ENCODE measurements at regions not wholly inside any gene's neighbourhood (a gene's known extent, or its start where the extent isn't known, plus 50 kb on each side); places are given as distances from the start of the nearest gene placed in this dataset.

DNA sequence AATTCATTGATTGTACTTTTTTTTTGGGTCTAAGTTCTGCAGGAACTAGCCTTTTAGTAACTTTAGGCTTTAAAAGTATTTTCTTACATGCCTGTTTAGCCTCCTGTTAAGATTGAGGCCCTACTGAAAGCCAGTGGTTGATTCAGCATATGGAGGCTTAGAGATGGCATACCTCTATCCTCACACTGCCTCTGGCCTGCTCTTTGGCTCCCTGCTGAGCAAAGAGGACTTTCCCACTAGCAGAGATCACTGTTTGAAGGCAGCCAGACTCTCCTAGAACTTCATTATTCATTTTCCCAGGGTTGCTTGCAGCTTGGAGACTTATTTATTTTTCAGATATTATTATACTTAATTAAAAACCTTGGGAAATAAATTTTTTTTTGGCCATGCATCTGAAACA, 405.6 kb upstream of the MEX3C start:
- no peak for DNase-seq

DNA sequence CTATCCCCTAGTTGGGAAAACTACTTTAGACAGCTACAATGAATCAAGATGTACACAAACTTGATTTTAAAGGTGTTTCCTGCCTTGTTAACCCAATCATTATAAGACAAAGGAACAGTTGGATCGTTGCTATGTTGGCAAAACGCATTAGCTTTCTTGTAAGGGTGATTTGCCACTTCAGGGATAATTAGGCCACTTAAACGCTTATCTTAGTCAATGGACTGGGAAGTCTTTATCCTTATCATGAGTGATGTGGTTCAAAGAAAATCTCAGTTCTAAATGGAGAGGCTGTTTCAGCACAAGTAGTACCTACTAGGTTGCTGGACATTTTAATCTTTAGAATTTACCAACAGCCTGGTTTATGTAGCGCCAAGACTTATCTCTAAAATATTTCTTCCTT, 406.1 kb upstream of the MEX3C start:
- peak; percentile 51 for DNase-seq

DNA sequence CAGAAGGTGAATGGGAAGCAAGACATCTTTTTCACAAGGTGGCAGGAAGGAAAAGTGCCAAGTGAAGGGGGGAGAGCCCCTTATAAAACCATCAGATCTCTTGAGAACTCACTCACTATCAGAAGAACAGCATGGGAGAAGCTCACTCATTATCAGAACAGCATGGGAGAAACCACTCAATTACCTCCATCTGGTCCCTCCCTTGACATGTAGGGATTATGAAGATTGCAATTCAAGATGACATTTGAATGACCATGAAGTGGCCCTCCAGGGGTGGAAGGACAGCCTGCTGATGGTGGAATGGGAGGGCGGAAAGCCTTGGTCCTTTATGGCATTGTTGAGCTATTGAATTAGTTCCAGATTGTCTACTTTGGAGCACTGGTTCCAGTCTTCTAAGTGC, 413.0 kb upstream of the MEX3C start:
- DNase-seq, result no peak

DNA sequence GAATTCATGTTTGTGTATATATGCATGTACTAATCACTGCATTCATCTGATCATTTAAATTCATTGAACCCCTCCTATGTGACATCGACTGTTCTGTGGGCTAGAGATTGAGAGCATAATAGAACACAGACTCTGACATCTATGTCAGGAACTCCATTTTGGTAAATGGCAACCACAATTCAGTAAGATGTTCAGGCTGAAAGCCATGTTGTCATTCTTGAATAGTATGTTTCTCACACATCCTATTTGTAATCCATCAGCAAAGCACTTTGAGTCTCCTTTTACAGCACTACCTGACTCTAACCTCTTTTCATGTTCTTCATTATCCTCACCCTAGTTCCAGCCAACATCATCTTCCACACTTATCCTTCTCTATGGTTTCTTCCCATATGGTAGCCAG, 413.8 kb upstream of the MEX3C start:
- DNase-seq, result no peak

DNA sequence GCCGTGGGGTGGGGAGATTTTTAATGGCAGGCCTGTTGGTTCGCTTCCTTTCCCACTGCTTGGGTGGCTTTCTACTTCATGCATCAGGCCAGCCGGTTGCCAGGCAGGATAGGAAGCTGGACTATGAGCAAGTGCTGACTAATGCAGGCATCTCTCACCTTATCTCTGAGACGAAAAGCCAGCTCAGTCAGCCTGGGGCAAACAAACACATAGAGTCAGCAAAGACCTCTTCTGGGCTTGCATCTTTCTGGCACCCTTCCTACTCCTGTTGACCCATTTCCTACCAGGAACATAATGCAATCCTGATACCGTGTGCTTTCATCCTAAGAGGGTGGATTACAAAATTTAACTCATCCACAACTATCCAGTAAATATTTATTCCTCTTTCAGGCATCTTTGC, 416.6 kb upstream of the MEX3C start:
- no peak for DNase-seq

DNA sequence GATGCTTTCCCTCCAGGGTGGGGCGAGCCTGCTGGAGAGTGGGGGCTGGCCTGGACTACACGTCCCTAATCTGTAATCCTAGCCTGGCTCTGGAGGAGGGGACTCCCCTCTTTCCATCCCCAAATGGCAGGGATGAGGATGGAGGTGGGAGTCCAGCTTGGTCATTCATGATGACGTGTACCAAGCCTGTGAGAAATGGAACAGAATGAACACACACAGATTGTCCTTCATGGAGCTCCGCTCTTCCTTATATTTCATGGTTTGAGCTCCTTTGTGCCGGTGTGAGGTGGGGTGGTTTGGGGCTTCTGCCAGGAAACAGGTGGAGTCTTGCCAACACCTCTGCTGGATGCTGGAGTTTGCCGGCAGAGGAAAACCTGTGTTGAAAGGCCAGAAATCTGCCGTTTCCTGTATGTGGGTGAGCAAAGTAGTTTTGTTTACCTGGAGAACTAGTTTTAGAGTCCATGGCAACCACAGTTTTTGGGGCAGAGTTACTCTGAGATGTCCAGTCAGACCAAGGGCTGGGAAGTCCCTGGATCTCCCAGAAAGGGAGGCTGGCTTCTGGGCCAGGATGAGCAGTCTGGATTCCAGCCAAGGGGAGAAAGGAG, 417.6 kb upstream of the MEX3C start:
- no peak for DNase-seq

DNA sequence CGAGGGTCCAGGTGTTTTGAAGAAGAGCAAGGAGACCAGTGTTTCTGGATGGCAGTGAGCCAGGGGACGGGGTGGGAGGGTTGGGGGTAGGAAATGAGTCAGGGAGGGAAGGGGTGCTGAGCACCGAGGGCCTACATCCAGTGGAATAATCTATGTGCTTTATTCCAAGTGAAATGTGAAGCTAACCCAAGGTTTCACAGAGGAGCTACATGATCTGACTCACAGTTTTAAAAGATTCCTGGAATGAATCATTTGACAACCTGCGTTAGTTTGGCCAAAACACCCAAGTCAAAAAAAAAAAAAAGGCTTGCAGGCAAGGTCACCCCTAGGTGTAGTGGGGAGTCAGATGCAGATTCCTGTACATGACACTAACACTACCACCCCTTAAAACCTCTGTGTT, 419.7 kb upstream of the MEX3C start:
- DNase-seq, result no peak

DNA sequence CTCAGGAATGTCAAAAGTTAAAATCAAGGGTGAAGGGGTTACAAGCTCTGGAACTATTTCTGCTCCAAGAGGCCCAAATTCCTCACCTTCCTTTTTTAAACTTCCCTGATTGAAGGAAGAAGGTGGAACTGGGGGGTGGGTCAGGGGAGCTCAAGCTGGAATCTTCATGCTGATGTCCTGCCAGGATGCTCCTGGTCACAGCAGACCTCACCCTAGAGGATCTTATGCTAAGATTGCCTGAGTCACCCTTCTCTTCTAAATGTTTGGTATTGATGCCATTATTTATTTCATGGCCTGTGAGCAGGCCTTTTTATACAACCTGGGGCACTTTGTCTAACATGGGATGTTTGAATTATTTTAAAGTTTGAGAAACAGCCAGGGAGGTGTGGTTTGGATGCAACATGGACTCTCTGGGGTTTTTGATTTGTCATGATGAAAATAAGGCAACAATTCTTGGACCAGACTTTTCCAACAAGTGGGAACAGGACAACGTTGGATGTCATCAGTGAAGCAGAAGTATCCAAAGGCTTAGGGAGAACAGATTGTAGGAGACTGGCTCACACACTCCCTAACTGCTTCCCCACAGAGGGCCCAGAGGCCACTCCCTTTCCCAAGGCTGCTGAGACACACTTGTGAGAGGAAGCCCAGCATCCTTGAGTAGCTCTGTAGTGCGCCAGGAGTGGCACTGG, 420.2 kb upstream of the MEX3C start:
- no peak for DNase-seq

DNA sequence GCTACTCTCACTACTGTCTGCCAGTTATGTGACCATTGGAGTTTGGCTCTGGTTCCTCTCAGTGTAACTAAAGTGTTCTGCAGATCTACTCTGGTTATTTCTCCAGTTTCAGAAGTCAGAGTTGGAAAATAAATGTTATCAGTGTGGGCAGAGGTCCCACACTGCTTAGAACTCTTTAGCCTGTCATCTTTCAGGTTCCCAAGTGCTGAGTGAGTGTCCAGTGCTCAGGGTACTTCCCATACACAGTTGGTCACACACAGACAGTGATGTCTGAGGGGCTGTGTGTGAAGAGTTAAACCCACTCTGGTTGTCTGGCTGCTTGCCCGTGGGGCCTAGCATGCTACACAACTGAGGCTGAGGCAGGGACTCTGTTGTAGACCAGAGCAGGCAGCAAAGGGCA, 421.8 kb upstream of the MEX3C start:
- no peak for DNase-seq

DNA sequence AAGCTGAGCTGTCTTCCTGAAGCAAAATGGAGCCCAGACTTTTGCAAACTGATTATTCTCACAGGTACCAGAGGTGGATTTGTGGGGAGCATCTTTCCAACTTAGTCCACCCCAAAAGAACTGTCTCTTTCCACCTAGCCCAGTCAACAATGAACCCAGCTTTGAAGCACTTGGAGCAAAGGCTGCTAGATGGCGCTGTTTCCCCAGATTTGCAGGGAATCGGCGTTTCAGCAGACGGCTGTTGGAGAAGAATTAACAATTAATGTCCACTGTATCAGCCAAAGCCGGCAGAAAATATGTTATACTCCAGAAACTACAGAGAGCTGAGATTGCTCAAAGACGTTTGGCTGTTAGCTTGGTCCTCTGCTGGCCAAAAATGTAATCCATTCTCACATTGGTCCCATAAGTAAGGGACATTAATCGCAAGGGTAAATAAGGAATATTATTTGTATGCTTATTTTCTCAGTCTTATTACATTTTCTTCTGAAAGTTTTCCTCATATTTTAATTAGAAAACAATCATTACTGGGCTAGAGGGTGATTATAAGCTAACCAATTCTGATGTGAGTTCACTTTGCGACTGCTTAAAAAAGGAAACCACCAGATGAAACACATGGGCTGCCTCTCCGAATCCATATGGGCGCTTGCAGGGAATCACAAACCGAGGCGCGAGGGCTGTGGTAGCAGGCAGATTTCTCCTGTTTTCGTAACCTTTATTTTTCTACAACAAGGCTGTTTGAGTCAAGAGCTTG, 423.8 kb upstream of the MEX3C start:
- peak; percentile 59 for DNase-seq

DNA sequence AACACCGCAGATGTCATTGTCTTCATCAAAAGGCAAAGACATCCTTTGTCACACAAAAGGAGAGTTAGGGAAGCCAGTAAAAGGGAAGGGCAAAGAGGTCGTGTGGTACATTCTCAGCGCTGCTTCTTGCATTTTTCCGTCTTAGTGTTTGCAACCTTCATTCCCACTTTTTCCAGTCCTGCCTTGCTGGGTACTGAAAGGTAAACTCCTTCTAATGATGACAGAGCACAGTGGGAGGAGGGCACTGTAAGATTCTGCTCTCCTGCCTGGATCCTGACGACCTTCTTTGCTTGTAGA, 424.3 kb upstream of the MEX3C start:
- no peak for DNase-seq

DNA sequence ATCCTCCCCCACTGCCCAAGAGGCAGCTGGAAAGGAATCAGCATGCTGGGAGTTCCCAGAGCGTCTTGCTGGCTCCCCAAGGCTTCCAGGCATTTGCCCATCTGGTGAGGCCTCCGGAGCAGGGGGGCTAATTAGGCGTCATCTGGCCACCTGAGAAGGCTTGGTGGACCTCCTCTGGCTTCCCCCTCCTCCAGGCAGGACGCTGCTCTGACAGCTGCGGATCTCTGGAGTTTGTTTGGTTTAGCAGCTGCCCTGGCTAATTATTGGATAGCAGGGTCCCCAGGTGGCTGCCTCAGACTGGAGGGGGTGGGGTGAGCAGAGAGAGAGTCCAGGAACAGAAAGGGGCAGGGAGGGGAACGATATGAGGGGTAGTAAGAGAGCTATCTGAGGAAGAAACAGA, 425.2 kb upstream of the MEX3C start:
- peak; percentile 16 for DNase-seq

DNA sequence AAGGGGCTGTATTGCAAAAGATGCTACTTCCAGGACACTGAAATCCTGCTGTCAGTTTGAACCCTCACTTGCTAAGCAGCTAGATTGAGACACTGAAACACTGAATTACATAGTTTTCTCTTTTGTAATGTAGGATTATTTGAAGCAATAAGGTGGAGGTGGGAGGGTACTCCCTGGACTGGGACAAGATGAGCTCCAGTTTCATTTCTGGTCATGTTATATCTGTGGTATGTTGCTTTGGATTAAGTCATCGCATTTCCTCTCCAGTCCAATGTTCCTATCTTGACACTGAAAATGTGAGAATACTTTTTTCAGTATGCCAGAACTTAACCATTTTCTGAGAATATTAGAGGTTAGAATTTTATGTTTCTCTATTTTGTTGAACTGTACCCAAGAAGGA, 426.2 kb upstream of the MEX3C start:
- no peak for DNase-seq

DNA sequence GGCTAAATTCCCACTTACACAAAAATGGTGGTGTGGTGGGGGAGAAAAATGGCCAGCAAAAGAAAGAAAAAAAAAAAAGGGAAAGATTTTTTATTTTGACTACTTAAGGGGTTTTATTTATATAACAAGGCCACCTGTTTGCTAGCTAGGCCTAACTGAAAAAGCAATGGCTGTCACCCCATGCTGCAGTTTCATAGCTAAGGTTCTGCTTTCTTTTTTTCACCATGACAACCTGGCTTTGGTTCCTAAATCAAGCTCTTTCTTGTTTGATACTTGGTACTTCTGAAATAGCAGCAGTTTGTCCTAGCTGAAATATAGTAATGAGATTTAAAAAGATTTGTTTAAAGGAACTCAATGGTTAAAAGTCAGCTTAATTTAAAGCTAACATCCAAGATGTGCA, 433.2 kb upstream of the MEX3C start:
- DNase-seq, result no peak

DNA sequence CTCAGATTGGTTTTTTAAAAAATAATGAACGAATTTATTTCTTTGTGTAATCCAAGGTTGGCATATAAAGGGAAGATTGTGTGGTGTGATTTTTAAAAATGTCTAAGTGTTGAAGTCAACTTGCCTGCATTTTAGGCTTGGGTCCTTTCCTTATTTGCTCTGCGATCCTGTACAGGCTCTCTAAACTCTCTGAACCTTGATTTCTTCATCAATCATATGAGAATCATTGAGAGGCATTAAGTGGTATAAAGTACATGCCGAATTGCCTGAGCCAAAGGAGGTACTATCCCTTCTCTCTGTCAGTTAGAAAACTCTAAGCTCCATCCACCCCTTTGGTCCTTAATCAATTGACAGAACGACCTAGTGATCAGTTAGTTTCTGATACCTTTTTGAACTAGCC, 440.4 kb upstream of the MEX3C start:
- DNase-seq, result no peak

DNA sequence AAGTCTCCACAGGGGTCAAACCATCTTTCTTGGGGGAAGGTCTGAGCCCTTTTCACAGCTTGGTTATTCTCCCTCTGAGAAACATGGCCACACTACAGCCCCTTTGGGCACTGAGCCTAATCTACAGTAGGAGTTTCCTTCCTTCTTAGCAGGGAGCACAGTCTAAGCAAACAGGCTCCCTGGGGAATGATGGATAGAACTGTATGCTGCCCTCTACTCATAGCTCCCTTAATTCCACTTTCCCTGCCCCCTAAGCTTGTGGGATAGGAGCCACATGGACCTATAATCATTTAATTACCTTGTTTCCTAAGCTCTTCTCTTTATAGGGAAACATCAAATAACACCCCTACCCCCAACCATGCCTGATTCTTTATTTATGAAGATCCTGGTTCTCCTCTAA, 442.1 kb upstream of the MEX3C start:
- DNase-seq, result no peak

DNA sequence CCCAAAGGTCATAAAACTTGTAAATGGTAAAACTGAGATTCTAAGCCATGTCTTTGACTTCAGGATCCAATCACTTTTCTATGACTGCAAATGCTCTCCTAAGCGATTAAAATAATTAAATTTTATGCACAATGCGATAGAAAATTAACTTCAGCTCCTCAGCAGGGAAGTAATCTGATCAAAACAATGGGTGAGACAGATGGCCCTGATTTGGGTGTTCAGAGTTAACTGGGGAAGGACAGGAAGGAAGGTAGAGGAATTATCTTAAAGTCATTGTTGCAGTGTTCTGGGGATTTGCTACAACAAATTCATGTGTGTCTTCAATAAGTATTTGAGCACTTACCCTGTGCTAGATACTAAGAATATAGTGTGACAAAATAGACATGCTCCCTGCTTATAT, 446.0 kb upstream of the MEX3C start:
- DNase-seq, result no peak

DNA sequence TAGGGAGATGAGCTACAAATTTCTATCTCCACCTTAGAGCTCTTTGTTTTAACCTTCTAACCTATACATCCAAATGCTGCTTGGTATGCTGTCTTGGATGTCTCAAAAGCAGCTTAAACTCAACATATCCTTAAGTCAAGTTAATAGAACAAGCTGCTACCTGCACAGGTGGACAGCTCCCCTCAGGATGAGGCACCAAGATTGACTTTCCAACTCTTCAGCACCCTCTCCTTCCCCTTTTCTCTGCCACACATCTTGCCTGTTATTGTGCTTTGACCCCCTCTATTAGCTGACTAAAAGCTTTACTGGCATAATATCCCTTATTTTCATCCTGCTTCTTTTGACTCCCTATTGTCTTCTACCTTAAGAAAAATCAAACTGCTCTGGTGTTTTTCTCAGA, 448.1 kb upstream of the MEX3C start:
- DNase-seq, result no peak

DNA sequence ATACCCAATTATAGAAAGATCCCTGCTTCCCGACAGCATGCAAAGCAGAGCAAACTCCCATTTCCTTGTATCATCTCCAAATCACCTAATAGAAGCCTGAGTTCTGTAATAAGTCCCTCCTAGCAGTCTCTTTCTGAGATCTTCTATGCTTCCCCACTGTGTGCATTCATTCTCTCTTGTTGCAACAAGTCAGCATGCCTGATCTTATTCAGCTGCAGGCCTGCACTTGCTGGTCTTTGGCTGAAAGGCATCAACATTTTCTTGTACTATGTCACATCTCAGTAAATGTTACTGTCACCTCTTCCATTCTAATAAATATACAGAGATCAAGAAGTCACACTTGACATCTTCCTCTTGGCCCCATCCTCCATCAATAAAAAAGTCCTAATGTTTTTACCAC, 449.9 kb upstream of the MEX3C start:
- DNase-seq, result no peak

DNA sequence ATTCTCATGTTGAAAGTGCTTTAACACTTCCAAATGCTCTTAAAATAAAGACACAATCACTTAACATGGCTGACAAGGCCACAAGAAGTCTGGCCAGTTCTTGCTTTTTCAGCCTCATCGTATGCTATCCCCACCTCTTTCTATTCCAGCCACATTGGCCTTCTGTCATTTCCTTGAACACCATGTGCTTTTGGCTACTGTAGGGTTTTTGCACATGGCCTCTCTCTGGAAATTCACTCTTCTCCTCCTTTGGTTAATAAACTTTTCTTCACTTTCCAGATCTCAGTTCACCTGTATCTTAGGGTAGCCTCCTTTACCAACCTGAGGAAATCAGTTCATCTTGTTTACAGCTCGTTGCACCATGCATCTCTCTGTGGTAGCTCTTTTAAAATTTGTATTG, 450.5 kb upstream of the MEX3C start:
- DNase-seq, result no peak

DNA sequence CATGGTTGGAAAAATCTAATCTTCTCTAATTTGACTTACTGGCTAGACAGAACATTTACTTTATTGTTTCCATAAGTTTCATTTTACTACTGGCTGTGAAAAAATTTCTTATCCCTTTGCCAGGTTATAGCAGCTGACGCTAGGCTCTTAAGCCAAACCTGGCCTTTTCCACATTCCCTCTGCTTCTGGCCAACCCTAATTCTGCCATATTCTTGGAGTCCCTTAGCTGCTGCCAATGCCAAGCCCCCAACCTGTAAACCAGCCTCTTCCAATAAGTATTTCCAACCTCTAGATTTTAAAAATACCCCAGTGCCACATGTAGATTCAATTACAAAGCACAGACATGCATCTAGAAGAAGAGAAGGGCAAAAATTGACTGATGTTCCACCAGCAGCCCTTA, 452.3 kb upstream of the MEX3C start:
- DNase-seq, result no peak

DNA sequence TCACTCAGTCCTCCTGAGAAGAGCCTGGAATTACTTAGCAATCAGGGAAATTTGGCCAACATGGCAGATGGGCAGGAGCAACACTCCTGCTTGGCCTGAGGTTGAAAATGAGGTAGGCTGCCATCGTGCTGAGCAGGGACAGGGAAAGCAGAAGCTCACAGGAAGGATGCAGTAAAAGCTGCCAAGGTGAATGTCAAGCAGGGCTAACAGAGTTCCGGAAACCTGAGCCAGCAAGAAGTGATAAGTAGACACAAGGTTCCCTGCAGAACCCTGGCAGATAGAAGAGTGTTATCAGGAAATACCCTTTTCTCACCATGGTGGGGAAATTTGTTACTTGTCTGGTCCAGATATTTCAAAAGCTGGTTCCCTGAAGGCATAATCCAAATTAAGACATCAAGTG, 454.3 kb upstream of the MEX3C start:
- no peak for DNase-seq

DNA sequence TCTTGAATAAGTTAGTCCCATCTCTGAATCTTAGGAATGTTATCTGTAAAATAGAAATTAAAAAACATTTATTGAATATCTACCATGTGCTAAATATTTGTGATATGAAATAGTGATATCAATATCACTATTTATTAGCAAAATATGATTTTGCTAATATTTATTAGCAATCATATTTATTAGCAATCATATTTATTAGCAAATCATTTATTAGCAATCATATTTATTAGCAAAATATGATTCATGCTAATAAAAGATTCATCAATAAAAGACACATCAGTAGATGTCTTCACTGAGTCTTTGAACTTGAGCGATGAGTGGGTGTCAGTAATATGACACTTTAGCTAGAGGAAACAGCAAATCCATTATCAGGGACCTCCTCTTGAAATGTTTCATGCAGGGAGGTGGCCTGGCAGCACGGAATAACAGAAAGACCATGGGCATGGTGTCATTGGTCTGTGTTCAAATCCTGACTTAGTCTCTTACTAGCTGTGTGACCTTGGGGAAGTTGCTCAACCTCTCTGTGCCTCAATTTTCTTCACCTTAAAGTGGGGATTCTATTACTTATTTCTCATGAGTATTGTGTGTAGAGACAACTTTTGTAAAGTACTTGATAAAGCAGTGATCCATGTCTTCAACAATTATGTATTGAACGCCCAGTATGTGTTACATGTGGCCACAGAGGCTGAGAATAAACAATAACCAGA, 456.2 kb upstream of the MEX3C start:
- DNase-seq, result no peak
